MM.1S (cell line): ENCODE measurements at regions not wholly inside any gene's neighbourhood (a gene's known extent, or its start where the extent isn't known, plus 50 kb on each side); places are given as distances from the start of the nearest gene placed in this dataset.

ENCODE experiments used
- EZH2phosphoT487 ChIP-seq: fragments of 300-600 bp; sonication (generic); IDR thresholded peaks from 2 replicates; pipeline ENCODE4 v1.6.1; 2018; ENCODE audit warnings: antibody characterized with exemption, low read length
- TF ChIP-seq, protein P1 (sequence below): fragments of 300-600 bp; sonication (generic); IDR thresholded peaks from 2 replicates; pipeline ENCODE4 v1.5.1; 2016; ENCODE audit warnings: antibody characterized with exemption, low read length, mixed read lengths

DNA sequence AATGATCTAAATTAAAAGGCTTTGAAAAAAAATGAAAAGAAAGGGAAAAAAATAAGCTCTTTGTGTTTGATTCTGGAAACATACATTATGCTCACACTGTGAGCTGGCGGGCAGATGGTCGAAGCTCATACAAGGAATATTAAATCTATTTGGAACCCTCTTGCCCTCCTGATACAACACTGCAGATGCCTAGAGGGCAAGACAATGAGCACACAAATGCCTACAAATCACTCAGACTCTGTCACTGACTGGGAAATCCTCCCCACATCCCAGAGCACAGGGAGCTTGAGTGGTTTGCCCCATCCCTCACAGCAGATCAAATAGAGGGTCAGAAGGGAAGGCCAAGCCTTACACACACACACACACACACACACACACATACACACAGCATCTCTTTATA, 320.4 kb downstream of the HNRNPD start:
- TF ChIP-seq, protein P1, sequence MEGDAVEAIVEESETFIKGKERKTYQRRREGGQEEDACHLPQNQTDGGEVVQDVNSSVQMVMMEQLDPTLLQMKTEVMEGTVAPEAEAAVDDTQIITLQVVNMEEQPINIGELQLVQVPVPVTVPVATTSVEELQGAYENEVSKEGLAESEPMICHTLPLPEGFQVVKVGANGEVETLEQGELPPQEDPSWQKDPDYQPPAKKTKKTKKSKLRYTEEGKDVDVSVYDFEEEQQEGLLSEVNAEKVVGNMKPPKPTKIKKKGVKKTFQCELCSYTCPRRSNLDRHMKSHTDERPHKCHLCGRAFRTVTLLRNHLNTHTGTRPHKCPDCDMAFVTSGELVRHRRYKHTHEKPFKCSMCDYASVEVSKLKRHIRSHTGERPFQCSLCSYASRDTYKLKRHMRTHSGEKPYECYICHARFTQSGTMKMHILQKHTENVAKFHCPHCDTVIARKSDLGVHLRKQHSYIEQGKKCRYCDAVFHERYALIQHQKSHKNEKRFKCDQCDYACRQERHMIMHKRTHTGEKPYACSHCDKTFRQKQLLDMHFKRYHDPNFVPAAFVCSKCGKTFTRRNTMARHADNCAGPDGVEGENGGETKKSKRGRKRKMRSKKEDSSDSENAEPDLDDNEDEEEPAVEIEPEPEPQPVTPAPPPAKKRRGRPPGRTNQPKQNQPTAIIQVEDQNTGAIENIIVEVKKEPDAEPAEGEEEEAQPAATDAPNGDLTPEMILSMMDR, result no peak
- no peak for TF ChIP-seq EZH2phosphoT487
